Neural cell (in vitro differentiated cells): ENCODE measurements at regions not wholly inside any gene's neighbourhood (a gene's known extent, or its start where the extent isn't known, plus 50 kb on each side); places are given as distances from the start of the nearest gene placed in this dataset.

Experiments used
- EP300 ChIP-seq: fragments of 450-650 bp; conservative IDR thresholded peaks from 2 replicates; pipeline ENCODE4 v1.6.1; 2014; ENCODE audit warnings: antibody characterized with exemption, mild to moderate bottlenecking, moderate library complexity; ENCODE audit not compliant: poor library complexity, severe bottlenecking
- EZH2 ChIP-seq: fragments of 200-600, 300-800 bp; shearing (Covaris generic), sonication (generic); IDR thresholded peaks from 2 replicates; pipeline ENCODE4 v1.6.1; 2014; ENCODE audit warnings: antibody characterized with exemption, low read length, borderline replicate concordance, mild to moderate bottlenecking; ENCODE audit not compliant: insufficient read depth, poor library complexity, severe bottlenecking
- MXI1 ChIP-seq: fragments of 450-650 bp; conservative IDR thresholded peaks from 2 replicates; pipeline ENCODE4 v1.6.1; 2014; ENCODE audit warnings: antibody characterized with exemption, mild to moderate bottlenecking; ENCODE audit not compliant: poor library complexity, severe bottlenecking
- TAF1 ChIP-seq: IDR thresholded peaks from 2 replicates; pipeline ENCODE4 v1.6.1; 2012; ENCODE audit warnings: low read depth
- TF ChIP-seq, protein P1 (sequence below): fragments of 450-650 bp; IDR thresholded peaks from 2 replicates; pipeline ENCODE4 v1.5.1; 2014; ENCODE audit warnings: antibody characterized with exemption, mild to moderate bottlenecking, moderate library complexity; ENCODE audit not compliant: poor library complexity, severe bottlenecking
- TF ChIP-seq, protein P2 (sequence below): IDR thresholded peaks from 2 replicates; pipeline ENCODE4 v1.6.1; 2012; ENCODE audit warnings: borderline replicate concordance

DNA sequence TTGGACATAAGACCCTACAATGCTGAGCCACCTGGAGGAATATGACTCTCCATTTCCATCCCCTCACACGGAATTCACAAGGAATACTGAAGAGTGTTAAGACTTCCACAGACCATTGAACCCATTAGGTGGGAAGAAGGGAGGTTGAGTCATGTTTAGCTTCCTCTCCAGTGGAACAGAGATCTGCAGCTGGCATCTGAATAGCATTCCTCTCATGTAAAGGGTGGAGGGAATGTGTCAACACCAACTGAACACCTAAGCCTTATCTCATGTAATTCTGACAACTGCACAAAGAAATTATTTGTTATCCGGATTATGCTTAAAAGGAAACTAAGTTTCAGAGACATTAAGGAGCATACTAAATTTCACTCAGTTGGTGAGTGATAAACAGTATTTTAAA, 705.9 kb downstream of the MAFB start:
- TF ChIP-seq, protein P1, sequence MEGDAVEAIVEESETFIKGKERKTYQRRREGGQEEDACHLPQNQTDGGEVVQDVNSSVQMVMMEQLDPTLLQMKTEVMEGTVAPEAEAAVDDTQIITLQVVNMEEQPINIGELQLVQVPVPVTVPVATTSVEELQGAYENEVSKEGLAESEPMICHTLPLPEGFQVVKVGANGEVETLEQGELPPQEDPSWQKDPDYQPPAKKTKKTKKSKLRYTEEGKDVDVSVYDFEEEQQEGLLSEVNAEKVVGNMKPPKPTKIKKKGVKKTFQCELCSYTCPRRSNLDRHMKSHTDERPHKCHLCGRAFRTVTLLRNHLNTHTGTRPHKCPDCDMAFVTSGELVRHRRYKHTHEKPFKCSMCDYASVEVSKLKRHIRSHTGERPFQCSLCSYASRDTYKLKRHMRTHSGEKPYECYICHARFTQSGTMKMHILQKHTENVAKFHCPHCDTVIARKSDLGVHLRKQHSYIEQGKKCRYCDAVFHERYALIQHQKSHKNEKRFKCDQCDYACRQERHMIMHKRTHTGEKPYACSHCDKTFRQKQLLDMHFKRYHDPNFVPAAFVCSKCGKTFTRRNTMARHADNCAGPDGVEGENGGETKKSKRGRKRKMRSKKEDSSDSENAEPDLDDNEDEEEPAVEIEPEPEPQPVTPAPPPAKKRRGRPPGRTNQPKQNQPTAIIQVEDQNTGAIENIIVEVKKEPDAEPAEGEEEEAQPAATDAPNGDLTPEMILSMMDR, result no peak
- TF ChIP-seq MXI1, result no peak
- TF ChIP-seq TAF1, result no peak
- TF ChIP-seq, protein P2, sequence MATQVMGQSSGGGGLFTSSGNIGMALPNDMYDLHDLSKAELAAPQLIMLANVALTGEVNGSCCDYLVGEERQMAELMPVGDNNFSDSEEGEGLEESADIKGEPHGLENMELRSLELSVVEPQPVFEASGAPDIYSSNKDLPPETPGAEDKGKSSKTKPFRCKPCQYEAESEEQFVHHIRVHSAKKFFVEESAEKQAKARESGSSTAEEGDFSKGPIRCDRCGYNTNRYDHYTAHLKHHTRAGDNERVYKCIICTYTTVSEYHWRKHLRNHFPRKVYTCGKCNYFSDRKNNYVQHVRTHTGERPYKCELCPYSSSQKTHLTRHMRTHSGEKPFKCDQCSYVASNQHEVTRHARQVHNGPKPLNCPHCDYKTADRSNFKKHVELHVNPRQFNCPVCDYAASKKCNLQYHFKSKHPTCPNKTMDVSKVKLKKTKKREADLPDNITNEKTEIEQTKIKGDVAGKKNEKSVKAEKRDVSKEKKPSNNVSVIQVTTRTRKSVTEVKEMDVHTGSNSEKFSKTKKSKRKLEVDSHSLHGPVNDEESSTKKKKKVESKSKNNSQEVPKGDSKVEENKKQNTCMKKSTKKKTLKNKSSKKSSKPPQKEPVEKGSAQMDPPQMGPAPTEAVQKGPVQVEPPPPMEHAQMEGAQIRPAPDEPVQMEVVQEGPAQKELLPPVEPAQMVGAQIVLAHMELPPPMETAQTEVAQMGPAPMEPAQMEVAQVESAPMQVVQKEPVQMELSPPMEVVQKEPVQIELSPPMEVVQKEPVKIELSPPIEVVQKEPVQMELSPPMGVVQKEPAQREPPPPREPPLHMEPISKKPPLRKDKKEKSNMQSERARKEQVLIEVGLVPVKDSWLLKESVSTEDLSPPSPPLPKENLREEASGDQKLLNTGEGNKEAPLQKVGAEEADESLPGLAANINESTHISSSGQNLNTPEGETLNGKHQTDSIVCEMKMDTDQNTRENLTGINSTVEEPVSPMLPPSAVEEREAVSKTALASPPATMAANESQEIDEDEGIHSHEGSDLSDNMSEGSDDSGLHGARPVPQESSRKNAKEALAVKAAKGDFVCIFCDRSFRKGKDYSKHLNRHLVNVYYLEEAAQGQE, result no peak
- TF ChIP-seq EZH2, result no peak
- no peak for TF ChIP-seq EP300
